Thyroid gland (tissue), 4 donors: ENCODE measurements at regions not wholly inside any gene's neighbourhood (a gene's known extent, or its start where the extent isn't known, plus 50 kb on each side); places are given as distances from the start of the nearest gene placed in this dataset.

Experiments used
- POLR2A ChIP-seq, 2 donors: fragments of 450-650 bp; IDR thresholded peaks; one replicate each; pipeline ENCODE4 v1.6.1; 2017; ENCODE audit warnings: antibody characterized with exemption in 2 of 2, mild to moderate bottlenecking in 2 of 2, moderate library complexity in 1 of 2
- TF ChIP-seq, protein P1 (sequence below), 6 experiments: fragments of 200-600 bp in 3 of 6; fragments of 450-650 bp in 3 of 6; sonication (generic) in 3 of 6; IDR thresholded peaks; one replicate each; pipeline ENCODE4 v1.5.1; 2016 to 2019; ENCODE audit warnings: antibody characterized with exemption in 6 of 6, mild to moderate bottlenecking in 2 of 6, inconsistent platforms in 1 of 6, moderate library complexity in 1 of 6

DNA sequence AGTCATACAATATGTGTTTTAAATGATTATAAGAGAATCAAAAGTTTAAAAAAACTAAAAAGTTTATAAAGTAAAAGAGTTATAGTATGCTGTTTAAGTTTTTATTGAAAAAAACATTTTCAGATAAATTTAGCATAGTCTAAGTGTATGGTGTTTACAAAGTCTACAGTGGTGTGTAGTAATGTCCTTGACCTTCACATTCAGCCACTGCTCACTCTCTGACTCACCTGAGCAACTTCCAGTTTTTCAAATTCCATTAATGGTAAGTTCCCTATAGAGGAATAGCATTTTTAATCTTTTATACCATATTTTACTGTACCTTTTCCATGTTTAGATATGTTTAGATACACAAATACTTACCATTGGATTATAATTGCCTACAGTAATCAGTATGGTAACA lies 842.4 kb upstream of the KLHL1 start:
- TF ChIP-seq, protein P1, sequence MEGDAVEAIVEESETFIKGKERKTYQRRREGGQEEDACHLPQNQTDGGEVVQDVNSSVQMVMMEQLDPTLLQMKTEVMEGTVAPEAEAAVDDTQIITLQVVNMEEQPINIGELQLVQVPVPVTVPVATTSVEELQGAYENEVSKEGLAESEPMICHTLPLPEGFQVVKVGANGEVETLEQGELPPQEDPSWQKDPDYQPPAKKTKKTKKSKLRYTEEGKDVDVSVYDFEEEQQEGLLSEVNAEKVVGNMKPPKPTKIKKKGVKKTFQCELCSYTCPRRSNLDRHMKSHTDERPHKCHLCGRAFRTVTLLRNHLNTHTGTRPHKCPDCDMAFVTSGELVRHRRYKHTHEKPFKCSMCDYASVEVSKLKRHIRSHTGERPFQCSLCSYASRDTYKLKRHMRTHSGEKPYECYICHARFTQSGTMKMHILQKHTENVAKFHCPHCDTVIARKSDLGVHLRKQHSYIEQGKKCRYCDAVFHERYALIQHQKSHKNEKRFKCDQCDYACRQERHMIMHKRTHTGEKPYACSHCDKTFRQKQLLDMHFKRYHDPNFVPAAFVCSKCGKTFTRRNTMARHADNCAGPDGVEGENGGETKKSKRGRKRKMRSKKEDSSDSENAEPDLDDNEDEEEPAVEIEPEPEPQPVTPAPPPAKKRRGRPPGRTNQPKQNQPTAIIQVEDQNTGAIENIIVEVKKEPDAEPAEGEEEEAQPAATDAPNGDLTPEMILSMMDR (IDR thresholded peaks at IDR 0.05), result no peak
- TF ChIP-seq POLR2A (IDR thresholded peaks at IDR 0.05), result no peak
